ENCODE measurements at regions not wholly inside any gene's neighbourhood (a gene's known extent, or its start where the extent isn't known, plus 50 kb on each side); places are given as distances from the start of the nearest gene placed in this dataset.
A peak's percentile ranks its signal among the peaks of the same experiment; 100 is the strongest.

- DNase-seq, result no peak
- H3K4me3 ChIP-seq, result no peak overlapping the region
- H3K4me1 ChIP-seq, result peaks cover 8% of the 10 kb centered on the region
- H3K27me3 ChIP-seq (ENCODE audit: low read depth), result peaks cover 84% of the 10 kb centered on the region
- intact Hi-C loops (cut with micrococcal nuclease), result no loop called here
- no peak overlapping the region for H3K27ac ChIP-seq (replicated peaks)
- no peaks in the 10 kb centered on the region for H3K9me3 ChIP-seq (replicated peaks)
- TF ChIP-seq CTCF (IDR thresholded peaks at IDR 0.05; ENCODE audit: borderline replicate concordance), result no peak
- H3K36me3 ChIP-seq, result no peaks in the 10 kb centered on the region
Observed at GRCh38 chr12:89858718-89859117, 150.1 kb upstream of the ATP2B1 start.

- no peak overlapping the region for H3K27ac ChIP-seq (replicated peaks)
- H3K4me1 ChIP-seq, result no peaks in the 10 kb centered on the region
- TF ChIP-seq CTCF (IDR thresholded peaks at IDR 0.05; ENCODE audit: borderline replicate concordance), result no peak
- intact Hi-C loops (cut with micrococcal nuclease), result no loop called here
- peaks cover 85% of the 10 kb centered on the region for H3K27me3 ChIP-seq (ENCODE audit: low read depth)
- no peaks in the 10 kb centered on the region for H3K36me3 ChIP-seq
- no peak overlapping the region for H3K4me3 ChIP-seq
- no peak for DNase-seq
- no peaks in the 10 kb centered on the region for H3K9me3 ChIP-seq (replicated peaks)
Observed at GRCh38 chr12:89857652-89858274, 149.1 kb upstream of the ATP2B1 start.

- peaks cover 91% of the 10 kb centered on the region for H3K27me3 ChIP-seq (ENCODE audit: low read depth)
- H3K9me3 ChIP-seq (replicated peaks), result no peaks in the 10 kb centered on the region
- H3K36me3 ChIP-seq, result no peaks in the 10 kb centered on the region
- no peak overlapping the region for H3K27ac ChIP-seq (replicated peaks)
- H3K4me1 ChIP-seq, result no peaks in the 10 kb centered on the region
- no peak for DNase-seq
- intact Hi-C loops (cut with micrococcal nuclease), result no loop called here
- H3K4me3 ChIP-seq, result no peak overlapping the region
- TF ChIP-seq CTCF (IDR thresholded peaks at IDR 0.05; ENCODE audit: borderline replicate concordance), result no peak
Observed at GRCh38 chr12:89856431-89856830, 147.8 kb upstream of the ATP2B1 start.

GRCh38 chr12:89848732-89849131 is 140.1 kb upstream of the ATP2B1 start:
- DNase-seq, result peak; percentile 20
- Histone ChIP-seq H3K27me3 (ENCODE audit: low read depth) (peaks cover 89% of the 10 kb centered on the region), H3K9me3 (replicated peaks) (no peaks in the 10 kb centered on the region), H3K4me3 (no peak overlapping the region), H3K36me3 (no peaks in the 10 kb centered on the region), H3K27ac (replicated peaks) (no peak overlapping the region), H3K4me1 (peaks cover 11% of the 10 kb centered on the region)
- intact Hi-C loops (cut with micrococcal nuclease), result no loop called here
- no peak for TF ChIP-seq CTCF (IDR thresholded peaks at IDR 0.05; ENCODE audit: borderline replicate concordance)

GRCh38 chr12:89846473-89847055 is 137.9 kb upstream of the ATP2B1 start:
- intact Hi-C loops (cut with micrococcal nuclease), result no loop called here
- H3K4me3 ChIP-seq, result no peak overlapping the region

More at GRCh38 chr12:89846473-89847055, 137.9 kb upstream of the ATP2B1 start:
- H3K27me3 ChIP-seq (ENCODE audit: low read depth), result peaks cover 90% of the 10 kb centered on the region
- no peak overlapping the region for H3K27ac ChIP-seq (replicated peaks)
- no peaks in the 10 kb centered on the region for H3K9me3 ChIP-seq (replicated peaks)
- DNase-seq, result no peak
- peaks cover 11% of the 10 kb centered on the region for H3K4me1 ChIP-seq
- TF ChIP-seq CTCF (IDR thresholded peaks at IDR 0.05; ENCODE audit: borderline replicate concordance), result no peak
- no peaks in the 10 kb centered on the region for H3K36me3 ChIP-seq

All from left ventricle myocardium inferior (tissue), 1 donor.